ENCODE measurements at regions not wholly inside any gene's neighbourhood (a gene's known extent, or its start where the extent isn't known, plus 50 kb on each side); places are given as distances from the start of the nearest gene placed in this dataset.
"Not testable (repeated sequence)": the region's sequence is repeated elsewhere in the genome, so short reads cannot be mapped to it uniquely, and the experiment has no call there.

DNA sequence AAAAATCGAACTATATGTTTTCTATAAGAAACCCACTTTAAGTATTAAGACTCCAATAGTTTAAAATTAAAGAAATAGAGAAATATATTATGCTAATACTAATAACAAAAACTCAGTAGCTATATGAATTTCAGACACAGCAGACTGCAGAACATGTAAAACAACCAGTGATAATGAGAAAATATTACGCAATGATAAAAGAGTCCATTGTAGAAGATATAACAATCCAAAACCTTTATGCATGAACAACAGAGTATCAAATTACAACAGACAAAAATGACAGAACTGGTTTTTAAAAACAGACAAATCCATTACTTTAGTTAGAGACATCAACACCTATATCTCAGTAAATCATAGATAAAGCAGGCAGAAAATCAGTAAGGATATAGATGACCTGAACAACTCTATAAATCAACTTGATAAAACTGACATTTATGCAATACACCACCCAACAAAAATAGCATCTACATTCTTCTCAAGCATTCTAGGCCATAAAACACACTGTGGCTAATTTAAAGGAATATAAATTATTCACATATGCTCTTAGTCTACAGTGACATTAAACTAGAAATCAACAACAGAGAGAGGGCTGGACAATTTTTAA, 669.5 kb upstream of the GHITM start:
- Mint-ChIP-seq H3K27ac (no peak overlapping the region), H3K27me3 (no peaks in the 10 kb centered on the region), H3K9me3 (peaks cover 7 to 8% of the 10 kb centered on the region in 2 donors), H3K4me3 (no peak overlapping the region), H3K36me3 (ENCODE audit: insufficient read depth) (no peaks in the 10 kb centered on the region), H3K4me1 (ENCODE audit: low read depth in 2 of 2) (no peaks in the 10 kb centered on the region)
- ATAC-seq (replicated peaks): no peak
- DNase-seq: no peak

DNA sequence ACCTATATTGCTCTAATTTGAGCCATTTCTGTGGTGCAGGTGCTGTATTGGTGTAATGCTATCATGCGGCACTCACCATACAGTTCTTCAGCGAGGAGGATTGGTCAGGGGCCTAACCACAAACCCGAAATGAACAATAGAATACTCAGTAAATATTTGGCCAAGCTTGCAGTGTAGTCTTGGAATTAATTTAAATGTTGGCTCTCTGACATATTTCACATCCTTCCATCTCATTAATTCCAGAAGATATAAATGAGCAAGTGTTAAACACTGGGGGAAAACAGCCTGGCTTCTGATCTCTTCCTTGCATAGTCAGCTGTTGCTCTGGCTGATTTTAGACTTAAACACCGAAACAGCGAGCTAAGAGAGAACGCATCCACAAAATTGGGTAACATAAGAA, 663.1 kb upstream of the GHITM start:
- ATAC-seq (replicated peaks) (no peak), DNase-seq (no peak)
- H3K27ac Mint-ChIP-seq: no peak overlapping the region
- H3K9me3 Mint-ChIP-seq: peaks cover 15 to 17% of the 10 kb centered on the region in 2 donors
- H3K36me3 Mint-ChIP-seq (ENCODE audit: insufficient read depth): no peaks in the 10 kb centered on the region
- no peaks in the 10 kb centered on the region for H3K4me1 Mint-ChIP-seq (ENCODE audit: low read depth in 2 of 2)
- H3K27me3 Mint-ChIP-seq: no peaks in the 10 kb centered on the region
- H3K4me3 Mint-ChIP-seq: no peak overlapping the region

DNA sequence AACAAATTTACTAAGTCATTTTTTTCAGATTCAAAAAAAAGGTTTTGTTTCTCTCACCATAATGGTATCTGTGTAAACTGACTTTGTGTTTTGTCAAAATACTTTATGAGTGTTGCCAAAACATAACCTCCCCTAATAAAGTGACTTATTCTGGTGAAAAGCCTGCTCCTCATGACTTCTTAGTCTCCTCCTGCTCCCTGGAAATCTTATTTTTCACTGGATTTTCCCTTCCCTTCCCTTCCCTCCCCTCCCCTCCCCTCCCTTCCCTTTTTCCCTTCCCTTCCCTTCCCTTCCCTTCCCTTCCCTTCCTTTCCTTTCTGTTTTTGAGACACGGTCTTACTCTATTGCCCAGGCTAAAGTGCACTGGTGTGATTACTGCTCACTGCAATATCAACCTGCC, 650.1 kb upstream of the GHITM start:
- Mint-ChIP-seq H3K27me3 (no peaks in the 10 kb centered on the region), H3K27ac (no peak overlapping the region), H3K4me1 (ENCODE audit: low read depth in 2 of 2) (no peaks in the 10 kb centered on the region), H3K9me3 (peaks cover 2 to 9% of the 10 kb centered on the region in 2 donors), H3K36me3 (ENCODE audit: insufficient read depth) (no peaks in the 10 kb centered on the region), H3K4me3 (no peak overlapping the region)
- ATAC-seq (replicated peaks) (no peak), DNase-seq (no peak)

DNA sequence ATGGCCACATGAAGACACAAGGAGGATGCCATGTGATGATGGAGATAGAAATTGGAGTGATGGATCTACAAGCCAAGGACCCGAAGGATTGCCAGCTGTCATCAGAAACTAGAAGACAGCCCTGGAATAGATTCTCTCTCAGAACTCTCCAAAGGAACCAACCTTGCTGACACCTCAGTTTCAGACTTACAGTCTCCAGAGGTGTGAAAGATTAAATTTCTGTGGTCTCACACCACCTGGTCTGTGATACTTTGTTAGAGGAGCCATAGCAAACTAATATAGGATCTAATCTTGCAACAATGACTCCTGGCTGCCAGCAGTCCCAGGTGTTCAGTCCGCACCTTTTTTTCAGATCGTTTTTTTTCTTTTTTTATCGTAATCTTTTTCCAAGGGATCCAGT, 647.3 kb upstream of the GHITM start:
- Mint-ChIP-seq H3K9me3 (peaks cover 3 to 11% of the 10 kb centered on the region in 2 donors), H3K36me3 (ENCODE audit: insufficient read depth) (no peaks in the 10 kb centered on the region), H3K27me3 (no peaks in the 10 kb centered on the region), H3K4me3 (no peak overlapping the region), H3K4me1 (ENCODE audit: low read depth in 2 of 2) (no peaks in the 10 kb centered on the region), H3K27ac (no peak overlapping the region)
- DNase-seq (no peak), ATAC-seq (replicated peaks) (no peak)

DNA sequence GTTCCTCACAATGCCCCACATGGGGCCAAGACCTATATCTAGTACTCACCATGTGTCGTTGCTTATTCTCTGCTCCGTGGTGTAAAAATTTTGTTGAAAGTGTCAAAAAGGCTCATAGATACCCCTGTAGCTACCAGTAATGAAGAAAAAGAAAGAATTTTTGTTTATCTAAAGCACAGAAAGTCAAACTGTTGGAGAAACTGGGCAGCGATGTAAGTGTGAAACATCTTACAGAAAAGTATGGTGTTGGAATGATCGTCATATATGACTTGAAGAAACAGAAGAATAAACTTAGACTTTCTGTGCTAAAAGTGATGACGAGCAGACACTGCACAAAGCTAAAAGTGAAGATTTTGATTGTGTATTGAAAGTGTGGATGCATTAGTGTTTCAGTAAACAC, 626.6 kb upstream of the GHITM start:
- DNase-seq (no peak), ATAC-seq (replicated peaks) (no peak)
- H3K27ac Mint-ChIP-seq: no peak overlapping the region
- H3K4me3 Mint-ChIP-seq: no peak overlapping the region
- no peaks in the 10 kb centered on the region for H3K27me3 Mint-ChIP-seq
- H3K4me1 Mint-ChIP-seq (ENCODE audit: low read depth in 2 of 2): no peaks in the 10 kb centered on the region
- H3K9me3 Mint-ChIP-seq: peaks cover 4 to 5% of the 10 kb centered on the region in 2 donors
- H3K36me3 Mint-ChIP-seq (ENCODE audit: insufficient read depth): no peaks in the 10 kb centered on the region

DNA sequence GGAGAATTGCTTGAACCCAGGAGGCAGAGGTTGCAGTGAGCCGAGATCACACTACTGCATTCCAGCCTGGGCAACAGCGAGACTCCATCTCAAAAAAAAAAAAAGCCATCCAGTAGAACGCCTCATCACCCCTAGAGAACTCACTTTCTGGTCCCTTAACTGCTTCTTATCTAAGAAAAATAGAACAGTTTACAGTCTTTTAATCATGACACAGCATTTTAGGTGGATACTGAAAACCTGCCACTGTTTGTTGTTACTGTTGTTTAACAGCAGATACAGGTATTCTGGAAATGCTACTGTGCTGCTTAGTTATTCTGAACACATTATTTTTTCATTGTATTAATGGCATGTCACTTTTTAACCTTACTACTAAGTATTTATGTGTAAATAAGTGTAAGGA, 624.3 kb upstream of the GHITM start:
- Mint-ChIP-seq H3K27me3 (no peaks in the 10 kb centered on the region), H3K4me1 (ENCODE audit: low read depth in 2 of 2) (no peaks in the 10 kb centered on the region), H3K4me3 (no peak overlapping the region), H3K9me3 (peaks cover 5% of the 10 kb centered on the region in 2 donors), H3K27ac (no peak overlapping the region), H3K36me3 (ENCODE audit: insufficient read depth) (no peaks in the 10 kb centered on the region)
- DNase-seq: no peak
- no peak for ATAC-seq (replicated peaks)

DNA sequence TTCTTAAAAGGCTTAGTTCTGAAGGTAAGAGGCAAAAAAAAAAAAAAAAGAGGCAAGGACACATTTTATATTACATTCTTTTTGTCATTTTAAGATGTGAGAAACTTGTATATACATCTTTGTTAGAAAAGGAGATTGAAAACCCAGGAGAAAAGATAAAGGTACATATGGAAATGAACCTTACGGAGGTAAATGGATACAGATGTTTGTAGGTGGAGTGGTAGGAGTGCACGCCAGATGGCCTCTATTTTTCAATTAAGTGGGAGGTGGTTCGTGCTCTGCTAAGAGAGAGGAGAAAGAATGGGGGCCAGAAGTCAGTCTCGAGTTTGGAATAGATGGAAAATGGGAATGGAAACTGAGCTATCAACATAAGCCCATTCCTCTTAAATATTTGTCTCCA, 622.5 kb upstream of the GHITM start:
- DNase-seq: no peak
- no peak for ATAC-seq (replicated peaks)
- Mint-ChIP-seq H3K27ac (no peak overlapping the region), H3K4me1 (ENCODE audit: low read depth in 2 of 2) (no peaks in the 10 kb centered on the region), H3K4me3 (no peak overlapping the region), H3K27me3 (no peaks in the 10 kb centered on the region), H3K9me3 (peaks cover 5% of the 10 kb centered on the region in 2 donors), H3K36me3 (ENCODE audit: insufficient read depth) (no peaks in the 10 kb centered on the region)

DNA sequence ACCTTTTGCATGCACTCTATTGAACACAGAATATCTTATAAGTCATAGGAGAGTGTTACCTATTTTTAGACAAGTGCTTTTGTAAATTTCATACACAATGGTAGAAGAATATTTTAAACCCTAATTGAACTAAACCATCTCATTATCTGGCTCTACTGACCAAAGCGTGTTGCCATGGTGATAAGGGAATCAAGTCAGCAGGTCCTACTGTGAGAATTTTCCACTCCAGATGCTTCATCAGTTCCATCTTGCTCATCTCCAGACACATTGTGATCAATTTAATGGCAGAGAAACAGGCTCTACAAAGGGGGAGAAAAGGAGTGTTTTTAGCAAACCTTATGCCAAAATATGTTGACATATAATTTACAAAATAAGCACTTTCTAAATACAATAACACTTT, 621.9 kb upstream of the GHITM start:
- H3K27me3 Mint-ChIP-seq: no peaks in the 10 kb centered on the region
- H3K4me1 Mint-ChIP-seq (ENCODE audit: low read depth in 2 of 2): no peaks in the 10 kb centered on the region
- no peak for DNase-seq
- no peak overlapping the region for H3K27ac Mint-ChIP-seq
- H3K36me3 Mint-ChIP-seq (ENCODE audit: insufficient read depth): no peaks in the 10 kb centered on the region
- no peak overlapping the region for H3K4me3 Mint-ChIP-seq
- ATAC-seq (replicated peaks): no peak
- H3K9me3 Mint-ChIP-seq: peaks cover 5% of the 10 kb centered on the region in 2 donors

DNA sequence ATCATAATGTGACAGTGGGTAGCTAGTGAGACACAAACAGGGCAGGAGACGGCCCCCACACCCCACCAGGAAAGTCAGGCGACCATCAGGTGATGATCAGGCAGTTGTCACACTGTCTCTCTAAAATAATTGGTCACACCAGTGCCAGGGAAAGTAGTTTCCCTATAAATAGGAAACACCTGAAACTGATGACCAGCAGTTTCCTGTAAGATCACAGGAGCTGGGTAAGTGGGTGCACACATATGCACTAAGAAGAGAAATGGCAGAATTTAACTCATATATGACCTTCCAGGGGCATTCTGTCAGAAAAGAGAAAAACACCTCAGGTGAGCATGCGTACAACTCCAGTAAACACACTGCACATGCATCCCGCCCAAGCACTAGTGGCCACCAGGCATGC, 620.5 kb upstream of the GHITM start:
- H3K27me3 Mint-ChIP-seq: no peaks in the 10 kb centered on the region
- DNase-seq: no peak
- H3K4me1 Mint-ChIP-seq (ENCODE audit: low read depth in 2 of 2): no peaks in the 10 kb centered on the region
- no peaks in the 10 kb centered on the region for H3K36me3 Mint-ChIP-seq (ENCODE audit: insufficient read depth)
- H3K4me3 Mint-ChIP-seq: no peak overlapping the region
- H3K27ac Mint-ChIP-seq: no peak overlapping the region
- H3K9me3 Mint-ChIP-seq: peaks cover 5 to 6% of the 10 kb centered on the region in 2 donors
- no peak for ATAC-seq (replicated peaks)

DNA sequence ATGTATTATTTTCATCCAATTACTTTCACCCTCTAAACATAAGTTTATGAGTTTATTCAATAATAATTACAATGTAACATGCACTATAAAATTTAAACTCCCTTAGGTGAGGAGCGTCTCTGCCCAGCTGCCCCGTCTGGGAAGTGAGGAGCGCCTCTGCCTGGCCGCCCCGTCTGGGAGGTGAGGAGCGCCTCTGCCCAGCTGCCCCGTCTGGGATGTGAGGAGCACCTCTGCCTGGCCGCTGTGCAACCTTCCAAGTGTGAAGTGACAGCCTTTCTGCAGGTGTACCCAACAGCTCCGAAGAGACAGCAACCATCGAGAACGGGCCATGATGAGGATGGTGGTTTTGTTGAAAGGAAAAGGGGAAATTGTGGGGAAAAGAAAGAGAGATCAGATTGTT, 618.9 kb upstream of the GHITM start:
- DNase-seq; H3K4me3 Mint-ChIP-seq; ATAC-seq (replicated peaks); H3K27me3 Mint-ChIP-seq; H3K36me3 Mint-ChIP-seq (ENCODE audit: insufficient read depth); H3K27ac Mint-ChIP-seq; H3K4me1 Mint-ChIP-seq (ENCODE audit: low read depth in 2 of 2): not testable (repeated sequence)
- peaks cover 10 to 20% of the 10 kb centered on the region in 2 donors for H3K9me3 Mint-ChIP-seq

DNA sequence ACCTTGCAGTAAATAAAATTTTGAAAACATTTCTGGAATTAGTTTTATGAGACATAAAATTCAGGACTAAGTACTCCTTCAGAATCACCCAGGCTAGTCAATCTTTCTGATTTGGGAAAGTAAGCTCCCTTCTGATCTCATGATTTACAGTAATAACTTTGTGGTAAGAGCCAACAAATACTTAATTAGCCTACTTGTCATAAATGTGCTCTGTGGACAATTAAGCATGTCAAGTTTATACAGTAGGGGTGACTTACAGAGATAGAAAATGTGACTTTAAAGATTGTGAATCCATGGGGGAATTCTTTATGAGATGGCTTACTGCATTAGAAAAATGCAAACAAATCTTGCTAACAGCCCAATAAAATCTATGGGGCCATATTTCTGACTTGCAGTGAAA, 616.9 kb upstream of the GHITM start:
- Mint-ChIP-seq H3K27ac (no peak overlapping the region), H3K4me1 (ENCODE audit: low read depth in 2 of 2) (no peaks in the 10 kb centered on the region), H3K27me3 (no peaks in the 10 kb centered on the region), H3K4me3 (no peak overlapping the region), H3K9me3 (peaks cover 12 to 21% of the 10 kb centered on the region in 2 donors), H3K36me3 (ENCODE audit: insufficient read depth) (no peaks in the 10 kb centered on the region)
- no peak for DNase-seq
- no peak for ATAC-seq (replicated peaks)

DNA sequence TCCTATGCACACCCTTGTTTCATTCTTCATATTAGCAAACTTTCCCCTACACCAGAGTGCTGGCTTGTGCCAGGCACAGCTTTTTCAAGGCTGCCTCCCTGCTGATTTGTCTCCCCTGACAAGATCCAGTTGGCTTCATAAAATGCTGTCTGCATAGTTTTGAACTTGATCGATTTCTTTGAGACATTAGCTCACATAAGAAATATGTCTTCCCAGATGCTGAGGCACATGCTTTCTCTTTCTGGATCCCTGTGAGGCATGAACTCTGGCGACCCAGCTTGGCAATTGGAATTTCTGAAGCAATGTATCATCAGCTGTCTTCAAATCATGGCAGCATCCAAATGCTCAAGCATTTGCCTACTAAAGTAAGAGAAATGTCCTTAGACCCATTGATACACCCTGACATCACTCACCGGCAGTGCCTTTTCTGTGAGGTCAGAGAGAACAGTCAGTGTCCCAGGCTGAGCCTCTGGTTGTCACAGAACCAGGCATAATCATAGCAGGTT, 616.4 kb upstream of the GHITM start:
- H3K9me3 Mint-ChIP-seq: peaks cover 13 to 22% of the 10 kb centered on the region in 2 donors
- ATAC-seq (replicated peaks) (no peak), DNase-seq (no peak)
- no peaks in the 10 kb centered on the region for H3K4me1 Mint-ChIP-seq (ENCODE audit: low read depth in 2 of 2)
- H3K27me3 Mint-ChIP-seq: no peaks in the 10 kb centered on the region
- no peaks in the 10 kb centered on the region for H3K36me3 Mint-ChIP-seq (ENCODE audit: insufficient read depth)
- H3K27ac Mint-ChIP-seq: no peak overlapping the region
- no peak overlapping the region for H3K4me3 Mint-ChIP-seq

DNA sequence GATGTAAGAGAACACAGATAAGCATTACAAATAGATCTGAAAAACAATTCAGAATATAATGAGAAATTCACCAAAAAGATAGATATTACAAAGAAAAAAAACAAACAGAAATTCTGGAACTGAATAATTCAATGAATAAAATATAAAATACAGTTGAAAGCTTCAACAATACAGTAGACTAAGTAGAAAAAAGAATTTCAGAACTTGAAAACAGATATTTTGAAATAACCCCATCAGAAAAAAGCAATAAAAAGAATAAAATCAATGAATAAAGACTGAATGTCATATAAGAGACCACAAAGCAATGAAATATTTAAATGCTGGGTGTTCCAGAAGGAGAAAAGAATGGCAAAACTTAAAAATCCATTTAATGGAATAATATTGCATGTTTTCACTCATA, 611.4 kb upstream of the GHITM start:
- no peak for ATAC-seq (replicated peaks)
- H3K36me3 Mint-ChIP-seq (ENCODE audit: insufficient read depth): no peaks in the 10 kb centered on the region
- DNase-seq: no peak
- no peaks in the 10 kb centered on the region for H3K27me3 Mint-ChIP-seq
- no peak overlapping the region for H3K27ac Mint-ChIP-seq
- no peak overlapping the region for H3K4me3 Mint-ChIP-seq
- H3K4me1 Mint-ChIP-seq (ENCODE audit: low read depth in 2 of 2): no peaks in the 10 kb centered on the region
- H3K9me3 Mint-ChIP-seq: peaks cover 12 to 29% of the 10 kb centered on the region in 2 donors

DNA sequence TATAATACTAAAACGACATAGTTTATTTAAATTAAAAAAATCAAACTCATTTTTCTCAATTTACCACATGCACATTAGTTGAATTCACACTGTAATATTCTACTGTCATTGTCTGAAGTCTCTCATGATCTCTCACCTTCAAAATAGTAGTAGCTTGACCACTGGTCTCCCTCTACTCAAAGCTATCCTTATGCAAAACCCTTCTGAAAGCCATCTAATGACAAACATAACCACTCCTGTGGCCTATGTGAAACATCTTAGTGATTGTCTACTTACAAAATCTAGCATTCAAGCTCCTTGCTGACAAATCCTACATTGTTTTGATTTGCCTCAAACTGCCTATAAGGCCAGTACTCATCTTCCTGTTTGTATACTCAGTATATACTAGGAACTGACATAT, 606.0 kb upstream of the GHITM start:
- ATAC-seq (replicated peaks): no peak
- peaks cover 5 to 9% of the 10 kb centered on the region in 2 donors for H3K9me3 Mint-ChIP-seq
- no peaks in the 10 kb centered on the region for H3K36me3 Mint-ChIP-seq (ENCODE audit: insufficient read depth)
- H3K27me3 Mint-ChIP-seq: no peaks in the 10 kb centered on the region
- DNase-seq: no peak
- H3K4me3 Mint-ChIP-seq: no peak overlapping the region
- H3K4me1 Mint-ChIP-seq (ENCODE audit: low read depth in 2 of 2): no peaks in the 10 kb centered on the region
- no peak overlapping the region for H3K27ac Mint-ChIP-seq

DNA sequence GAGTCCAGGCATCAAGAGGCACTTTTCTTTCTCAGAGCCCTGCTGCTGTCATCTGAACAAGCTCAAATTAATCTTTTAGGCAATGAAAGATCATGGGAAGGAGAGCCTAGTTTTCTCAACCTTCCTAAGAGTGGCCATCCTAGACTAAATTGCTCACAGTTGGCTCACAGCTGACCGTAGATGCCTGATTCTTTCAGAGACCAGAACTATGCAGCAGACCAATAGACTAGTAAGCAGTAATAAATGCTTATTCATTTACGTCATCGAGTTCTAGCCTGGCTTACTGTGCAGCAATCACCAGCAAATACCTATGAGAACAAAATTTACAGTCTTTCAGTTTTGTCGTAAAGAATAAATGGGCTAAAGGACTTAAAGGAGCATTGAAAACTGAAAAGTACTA, 602.9 kb upstream of the GHITM start:
- ATAC-seq (replicated peaks) (no peak), DNase-seq (no peak)
- no peaks in the 10 kb centered on the region for H3K36me3 Mint-ChIP-seq (ENCODE audit: insufficient read depth)
- H3K4me3 Mint-ChIP-seq: no peak overlapping the region
- H3K27me3 Mint-ChIP-seq: no peaks in the 10 kb centered on the region
- H3K4me1 Mint-ChIP-seq (ENCODE audit: low read depth in 2 of 2): no peaks in the 10 kb centered on the region
- H3K9me3 Mint-ChIP-seq: peaks cover 7 to 10% of the 10 kb centered on the region in 2 donors
- H3K27ac Mint-ChIP-seq: no peak overlapping the region
